Spleen (tissue), 7 donors: ENCODE measurements at regions not wholly inside any gene's neighbourhood (a gene's known extent, or its start where the extent isn't known, plus 50 kb on each side); places are given as distances from the start of the nearest gene placed in this dataset.

Experiments used
- CTCF ChIP-seq, 11 experiments: fragments of 200-600 bp in 7 of 11; fragments of 450-650 bp in 4 of 11; sonication (generic) in 4 of 11; IDR thresholded peaks in 8 of 11; conservative IDR thresholded peaks in 3 of 11; 1 replicate in 7 of 11; 2 replicates in 4 of 11; pipeline versions ENCODE4 v1.4.0 to v1.8.0; 2016 to 2021; ENCODE audit warnings: antibody characterized with exemption in 11 of 11, inconsistent platforms in 4 of 11, mild to moderate bottlenecking in 1 of 11
- POLR2A ChIP-seq, 3 donors: fragments of 450-650 bp; IDR thresholded peaks; one replicate each; pipeline ENCODE4 v1.5.1; 2017; ENCODE audit warnings: antibody characterized with exemption in 3 of 3, mild to moderate bottlenecking in 1 of 3
- POLR2AphosphoS5 ChIP-seq, 3 donors: sonication (generic); formaldehyde crosslinking; IDR thresholded peaks; one replicate each; pipeline ENCODE4 v1.5.1; 2017; ENCODE audit warnings: antibody characterized with exemption in 3 of 3
- donor health status: DM: no; HTN: no; CAD: no; lungs with moderate emphysema.
- donor health status: DM: no; HTN: no; CAD: no.
- donor health status: DM: no; HTN: no; CAD: no.

DNA sequence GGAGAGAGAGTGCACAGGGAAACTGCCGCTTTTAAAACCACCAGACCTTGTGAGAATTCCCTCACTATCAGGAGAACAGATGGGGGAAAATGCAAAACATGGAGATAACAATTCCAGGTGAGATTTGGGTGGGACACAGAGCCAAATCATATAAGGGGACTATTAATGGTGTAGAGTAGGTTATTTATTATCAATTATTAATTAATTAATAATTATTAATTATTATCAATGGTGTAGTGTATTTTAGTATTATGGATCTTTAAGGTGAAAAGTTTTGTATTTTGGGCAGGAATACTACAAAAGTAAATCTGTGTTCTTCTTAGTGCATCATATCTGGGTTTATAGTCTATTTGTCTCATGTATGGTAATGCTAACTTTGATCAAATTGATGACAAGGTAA lies 377.7 kb upstream of the KCND2 start:
- TF ChIP-seq CTCF (IDR thresholded peaks at IDR 0.05 in 8 of 11, conservative IDR thresholded peaks at IDR 0.05 in 3 of 11) (no peak), POLR2A (IDR thresholded peaks at IDR 0.05) (no peak), POLR2AphosphoS5 (IDR thresholded peaks at IDR 0.05) (no peak)
